ENCODE measurements at regions not wholly inside any gene's neighbourhood (a gene's known extent, or its start where the extent isn't known, plus 50 kb on each side); places are given as distances from the start of the nearest gene placed in this dataset.
A peak's percentile ranks its signal among the peaks of the same experiment; 100 is the strongest.

DNA sequence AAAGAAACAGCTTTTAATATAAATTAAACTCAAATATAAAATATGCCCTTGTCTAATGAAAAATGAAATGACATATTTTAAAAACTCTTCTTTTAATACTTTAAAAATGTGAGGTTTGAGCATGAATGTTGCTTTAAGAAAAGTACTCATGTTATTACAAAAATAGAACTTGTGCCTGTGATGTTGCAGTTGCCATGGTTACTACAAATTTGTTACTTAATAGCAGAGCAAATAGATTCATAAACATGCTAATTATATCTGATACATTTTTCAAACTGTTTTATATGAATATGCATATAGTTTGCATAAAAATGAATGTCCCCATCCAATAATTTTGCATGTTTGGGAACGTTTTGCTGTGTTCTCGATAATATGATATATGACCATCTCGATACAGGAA, 152.3 kb upstream of the DPYD start:
- no peak overlapping the region for H3K4me3 ChIP-seq (ENCODE audit: low read length)
- no peak for TF ChIP-seq ZNF274 (IDR thresholded peaks at IDR 0.05; ENCODE audit: low read depth, low read length)

- TF ChIP-seq ZNF274 (IDR thresholded peaks at IDR 0.05; ENCODE audit: low read depth, low read length): no peak
- H3K4me3 ChIP-seq (ENCODE audit: low read length): no peak overlapping the region
Observed at GRCh38 chr1:98072047-98072446, 151.2 kb upstream of the DPYD start.

DNA sequence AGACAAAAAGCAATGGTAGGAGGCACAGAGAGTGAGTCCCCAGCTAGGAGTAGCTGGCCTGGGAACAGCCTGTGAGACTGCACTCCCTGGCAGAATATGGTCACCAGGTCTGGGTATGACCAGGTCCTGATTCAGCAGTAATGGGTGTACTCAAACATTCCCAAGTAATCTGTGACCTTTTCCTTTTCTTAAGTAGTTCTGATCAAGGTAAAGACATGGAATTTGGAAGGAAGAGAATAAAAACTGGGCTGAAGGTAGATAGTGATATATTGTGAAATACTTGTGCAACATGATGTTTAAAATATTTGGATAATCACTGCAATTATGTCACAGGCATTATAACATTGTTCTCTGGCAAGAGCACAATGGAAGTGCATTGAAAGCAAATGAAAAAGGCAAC, 147.2 kb upstream of the DPYD start:
- H3K4me3 ChIP-seq (ENCODE audit: low read length): no peak overlapping the region
- TF ChIP-seq ZNF274 (IDR thresholded peaks at IDR 0.05; ENCODE audit: low read depth, low read length): no peak

GRCh38 chr1:98066911-98067310, 146.1 kb upstream of the DPYD start:
- no peak for TF ChIP-seq ZNF274 (IDR thresholded peaks at IDR 0.05; ENCODE audit: low read depth, low read length)

DNA sequence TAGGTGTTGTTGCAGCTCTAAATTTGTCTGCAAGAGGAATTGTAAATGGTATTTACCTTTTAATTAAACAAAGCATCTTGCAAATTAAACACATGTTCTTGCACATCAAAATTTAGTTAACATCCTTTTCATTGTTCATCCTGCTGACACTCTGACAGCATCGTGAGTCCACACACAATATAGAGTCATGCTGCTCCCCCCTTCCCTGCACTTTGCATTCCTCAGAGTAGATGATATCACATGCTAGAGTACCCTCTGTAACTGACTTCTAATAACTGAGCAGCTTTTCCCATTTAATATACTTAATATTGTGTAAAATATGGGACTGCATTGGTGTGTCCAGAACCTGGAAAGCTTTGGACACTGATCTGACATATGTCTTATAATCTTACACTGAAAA, 138.8 kb upstream of the DPYD start:
- no peak overlapping the region for H3K4me3 ChIP-seq (ENCODE audit: low read length)
- TF ChIP-seq ZNF274 (IDR thresholded peaks at IDR 0.05; ENCODE audit: low read depth, low read length): no peak

More at GRCh38 chr1:98066911-98067310, 146.1 kb upstream of the DPYD start:
- H3K4me3 ChIP-seq (ENCODE audit: low read length): no peak overlapping the region

DNA sequence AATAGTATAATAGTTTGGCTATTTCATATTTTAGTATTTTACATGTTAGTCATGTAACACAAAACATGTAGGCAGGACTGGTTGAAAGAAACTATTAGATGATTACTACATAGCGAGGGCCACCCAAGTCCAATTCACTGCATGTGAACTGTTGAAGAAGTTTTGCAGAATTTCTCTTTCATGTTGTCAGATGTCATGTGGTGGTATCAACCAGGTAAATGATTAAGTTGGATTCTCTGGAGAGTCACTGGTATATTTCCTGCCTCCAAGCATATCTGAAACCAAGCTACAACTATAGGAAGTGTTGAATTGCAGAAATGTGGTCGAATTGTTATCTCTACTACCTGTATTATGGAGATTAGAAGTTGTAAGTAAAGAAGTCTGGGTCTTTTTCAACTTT, 137.8 kb upstream of the DPYD start:
- TF ChIP-seq ZNF274 (IDR thresholded peaks at IDR 0.05; ENCODE audit: low read depth, low read length): no peak
- H3K4me3 ChIP-seq (ENCODE audit: low read length): no peak overlapping the region

DNA sequence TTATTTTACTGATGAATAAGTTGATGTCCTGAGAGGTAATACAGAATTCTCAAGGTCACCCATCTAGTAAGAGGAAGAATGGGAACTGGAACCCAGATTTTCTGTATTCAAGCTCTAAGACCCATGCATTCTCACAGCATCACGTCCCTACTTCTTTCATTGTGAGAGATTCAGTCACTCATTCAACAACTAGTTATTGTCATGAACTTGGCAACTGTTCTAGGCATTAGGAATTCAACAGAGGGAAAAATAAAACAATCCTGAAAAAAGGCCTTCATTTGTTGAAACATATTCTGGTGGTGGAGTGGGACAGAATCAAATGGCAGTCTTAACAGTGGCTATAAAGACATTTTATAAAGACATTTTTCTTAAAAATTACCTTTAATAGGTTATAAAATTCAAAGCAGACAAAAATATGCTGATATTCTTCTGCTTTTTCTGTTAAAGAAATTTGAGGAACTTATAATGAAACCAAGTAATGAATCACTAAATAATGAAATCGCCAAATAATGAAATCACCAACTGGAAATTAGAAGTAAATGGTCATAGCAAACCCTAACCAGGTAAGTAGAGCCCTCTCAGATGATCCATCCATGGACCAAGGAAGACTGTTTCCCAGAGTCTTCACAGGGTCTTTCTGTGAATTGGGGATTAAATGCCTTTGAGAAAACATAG, 136.5 kb upstream of the DPYD start:
- TF ChIP-seq ZNF274 (IDR thresholded peaks at IDR 0.05; ENCODE audit: low read depth, low read length): no peak
- no peak overlapping the region for H3K4me3 ChIP-seq (ENCODE audit: low read length)

DNA sequence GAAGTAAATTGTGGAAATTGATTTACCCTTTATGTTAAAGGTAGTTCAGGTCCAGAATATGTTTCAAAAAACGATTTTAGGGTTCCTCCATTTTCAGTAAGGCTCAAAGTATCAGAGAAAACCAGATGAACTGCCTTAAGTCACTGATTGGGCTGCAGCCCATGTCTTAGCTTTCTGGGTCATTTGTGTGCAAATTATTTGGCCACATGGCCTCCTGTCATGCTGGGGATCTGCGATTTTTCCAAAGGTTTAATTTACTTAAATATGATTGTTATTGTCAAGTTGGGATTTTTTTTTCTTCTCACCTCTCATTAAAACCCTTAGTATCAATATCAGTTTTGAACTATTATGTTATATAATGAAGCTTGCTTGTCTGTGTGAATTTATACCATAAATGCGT, 135.9 kb upstream of the DPYD start:
- TF ChIP-seq ZNF274 (IDR thresholded peaks at IDR 0.05; ENCODE audit: low read depth, low read length): no peak

GRCh38 chr1:98055457-98055856, 134.6 kb upstream of the DPYD start:
- TF ChIP-seq ZNF274 (IDR thresholded peaks at IDR 0.05; ENCODE audit: low read depth, low read length): no peak
- no peak overlapping the region for H3K4me3 ChIP-seq (ENCODE audit: low read length)

More for the DNA sequence above, 135.9 kb upstream of the DPYD start:
- H3K4me3 ChIP-seq (ENCODE audit: low read length): no peak overlapping the region

- no peak overlapping the region for H3K4me3 ChIP-seq (ENCODE audit: low read length)
- TF ChIP-seq ZNF274 (IDR thresholded peaks at IDR 0.05; ENCODE audit: low read depth, low read length): no peak
Observed at GRCh38 chr1:98054786-98055185, 134.0 kb upstream of the DPYD start.

DNA sequence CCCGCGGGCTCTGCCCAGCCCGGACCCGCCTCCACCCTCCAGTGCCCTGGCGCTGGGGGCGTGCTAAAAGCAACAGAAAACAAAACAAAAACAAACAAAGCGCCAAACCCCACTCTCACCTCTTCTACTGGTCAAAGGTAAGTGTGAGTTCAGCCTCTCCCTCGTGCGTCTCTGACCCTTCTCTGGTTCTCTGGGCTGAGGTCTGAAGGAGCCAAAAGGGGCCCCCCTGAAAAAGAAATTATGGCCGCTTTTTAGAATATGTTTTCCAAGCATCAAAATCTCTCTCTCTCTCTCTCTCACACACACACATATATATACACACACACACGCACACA, 133.5 kb upstream of the DPYD start:
- H3K4me3 ChIP-seq (ENCODE audit: low read length): peak overlapping the region; percentile 12; the same call in 1 of the 2 replicates
- TF ChIP-seq ZNF274 (IDR thresholded peaks at IDR 0.05; ENCODE audit: low read depth, low read length): no peak

DNA sequence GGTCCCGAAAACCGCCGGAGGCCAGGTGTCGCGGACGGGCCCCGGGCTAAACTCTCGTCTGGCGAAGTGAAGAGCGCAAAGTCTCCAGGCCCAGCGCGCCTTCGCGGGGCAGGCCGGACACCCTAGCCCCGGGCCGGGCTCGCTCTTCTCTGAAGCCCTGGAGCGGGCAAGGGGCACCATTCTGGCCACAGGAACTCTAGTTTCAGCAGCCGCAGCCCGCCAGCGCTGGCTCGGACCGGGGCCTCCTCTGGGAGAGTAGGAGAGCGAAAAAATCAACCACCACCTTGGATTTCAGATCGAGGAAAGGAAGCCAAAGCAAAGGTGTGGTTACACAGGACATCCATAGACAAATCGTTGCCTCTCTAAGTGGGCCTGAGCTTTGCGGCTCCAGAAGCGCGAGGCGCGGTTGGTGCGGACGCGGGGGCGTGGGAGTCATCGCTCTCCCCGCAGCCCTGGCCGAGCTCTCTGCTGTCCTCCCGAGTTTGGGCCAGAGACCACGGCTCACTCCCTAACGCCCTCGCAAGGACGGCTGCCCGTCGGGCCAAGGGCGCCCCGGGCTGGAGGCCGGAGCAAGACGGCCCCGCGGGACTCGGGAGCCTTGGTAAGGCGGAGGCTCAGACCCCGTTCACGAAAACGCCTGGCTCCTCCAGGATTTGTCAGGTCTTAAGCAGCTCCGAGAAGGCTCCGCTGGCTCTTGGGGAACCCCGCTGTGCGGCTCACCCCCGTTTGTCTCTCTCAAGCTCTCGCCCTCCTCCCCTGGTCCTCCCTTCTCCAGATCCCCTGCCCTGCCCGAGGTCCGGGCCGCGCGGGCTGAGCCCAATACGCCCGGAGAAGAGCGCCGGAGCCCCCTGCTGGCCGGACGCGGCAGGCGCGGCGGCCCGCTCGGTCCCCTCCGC, 132.9 kb upstream of the DPYD start:
- TF ChIP-seq ZNF274 (IDR thresholded peaks at IDR 0.05; ENCODE audit: low read depth, low read length): no peak
- H3K4me3 ChIP-seq (ENCODE audit: low read length): peak overlapping the region; percentile 40; the same call in 1 of the 2 replicates

GRCh38 chr1:98051065-98051675, 130.3 kb upstream of the DPYD start:
- TF ChIP-seq ZNF274 (IDR thresholded peaks at IDR 0.05; ENCODE audit: low read depth, low read length): no peak
- no peak overlapping the region for H3K4me3 ChIP-seq (ENCODE audit: low read length)

DNA sequence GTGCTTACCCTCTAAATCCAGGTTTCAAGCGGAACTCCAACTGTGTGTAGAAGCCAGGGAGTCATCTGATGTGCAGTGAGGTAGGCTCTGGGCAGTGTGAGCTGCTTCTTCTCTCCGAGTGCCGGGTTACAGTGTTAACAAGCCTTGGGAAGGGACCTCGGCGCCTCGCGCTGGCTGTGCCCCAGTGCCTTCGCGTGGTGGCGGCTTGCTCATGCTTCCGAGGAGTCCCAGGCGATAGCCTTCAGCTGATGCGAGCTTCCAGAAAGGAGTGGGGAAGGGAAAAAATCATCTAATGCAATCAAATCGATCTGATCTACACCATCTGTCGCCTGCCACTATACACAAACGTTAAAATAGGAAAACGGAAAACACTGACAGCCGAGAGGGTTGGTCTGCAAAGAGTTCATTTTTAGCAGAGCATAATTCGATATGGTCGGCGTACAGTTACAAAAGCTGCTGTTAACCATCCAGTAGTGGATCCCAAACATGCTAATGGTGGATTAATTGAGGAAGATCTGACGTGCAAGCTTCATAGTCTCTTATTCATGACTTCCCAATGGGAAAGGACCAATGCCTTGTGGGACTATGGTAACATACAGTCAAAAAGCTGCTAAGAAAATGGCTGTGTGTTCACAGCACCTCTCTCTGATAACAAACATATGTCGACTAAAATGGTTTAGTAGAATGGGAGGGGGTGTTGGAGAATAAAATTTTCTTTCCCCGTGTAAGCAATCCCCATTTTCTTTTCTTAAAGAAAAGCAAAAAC, 128.7 kb upstream of the DPYD start:
- H3K4me3 ChIP-seq (ENCODE audit: low read length): no peak overlapping the region
- no peak for TF ChIP-seq ZNF274 (IDR thresholded peaks at IDR 0.05; ENCODE audit: low read depth, low read length)
